ENCODE measurements at regions not wholly inside any gene's neighbourhood (a gene's known extent, or its start where the extent isn't known, plus 50 kb on each side); places are given as distances from the start of the nearest gene placed in this dataset.

GRCh38 chr12:130017591-130018449 is 114.0 kb upstream of the TMEM132D start:
- no peak for TF ChIP-seq CTCF (IDR thresholded peaks at IDR 0.05; ENCODE audit: unreplicated experiment)
- no peaks in the 10 kb centered on the region for H3K9me3 Mint-ChIP-seq (ENCODE audit: low read depth)
- no peaks in the 10 kb centered on the region for H3K36me3 Mint-ChIP-seq (ENCODE audit: insufficient read depth)
- DNase-seq (ENCODE audit: low spot score, unreplicated experiment), result no peak
- H3K27ac Mint-ChIP-seq, result no peak overlapping the region
- no peak overlapping the region for H3K4me3 Mint-ChIP-seq (ENCODE audit: low read depth)
- H3K4me1 Mint-ChIP-seq (ENCODE audit: low read depth), result no peaks in the 10 kb centered on the region
- H3K27me3 Mint-ChIP-seq, result peaks cover 42% of the 10 kb centered on the region

- DNase-seq (ENCODE audit: low spot score, unreplicated experiment), result no peak
- no peak for TF ChIP-seq CTCF (IDR thresholded peaks at IDR 0.05; ENCODE audit: unreplicated experiment)
- no peaks in the 10 kb centered on the region for H3K36me3 Mint-ChIP-seq (ENCODE audit: insufficient read depth)
- no peaks in the 10 kb centered on the region for H3K9me3 Mint-ChIP-seq (ENCODE audit: low read depth)
- H3K4me1 Mint-ChIP-seq (ENCODE audit: low read depth), result no peaks in the 10 kb centered on the region
- H3K27ac Mint-ChIP-seq, result no peak overlapping the region
- peaks cover 50% of the 10 kb centered on the region for H3K27me3 Mint-ChIP-seq
- H3K4me3 Mint-ChIP-seq (ENCODE audit: low read depth), result no peak overlapping the region
These were observed 114.8 kb upstream of the TMEM132D start for GRCh38 chr12:130018614-130019013.

GRCh38 chr12:130026608-130027176 is 122.9 kb upstream of the TMEM132D start:
- no peak overlapping the region for H3K4me3 Mint-ChIP-seq (ENCODE audit: low read depth)
- H3K27ac Mint-ChIP-seq, result no peak overlapping the region
- no peaks in the 10 kb centered on the region for H3K36me3 Mint-ChIP-seq (ENCODE audit: insufficient read depth)
- H3K27me3 Mint-ChIP-seq, result peaks cover 78% of the 10 kb centered on the region
- H3K9me3 Mint-ChIP-seq (ENCODE audit: low read depth), result peaks cover 8% of the 10 kb centered on the region
- peak; percentile 82 for TF ChIP-seq CTCF (IDR thresholded peaks at IDR 0.05; ENCODE audit: unreplicated experiment)
- H3K4me1 Mint-ChIP-seq (ENCODE audit: low read depth), result peaks cover 2% of the 10 kb centered on the region
- DNase-seq (ENCODE audit: low spot score, unreplicated experiment), result peak; percentile 37

- no peaks in the 10 kb centered on the region for H3K36me3 Mint-ChIP-seq (ENCODE audit: insufficient read depth)
- no peak for TF ChIP-seq CTCF (IDR thresholded peaks at IDR 0.05; ENCODE audit: unreplicated experiment)
- no peak for DNase-seq (ENCODE audit: low spot score, unreplicated experiment)
- peaks cover 78% of the 10 kb centered on the region for H3K27me3 Mint-ChIP-seq
- H3K4me1 Mint-ChIP-seq (ENCODE audit: low read depth), result peaks cover 9% of the 10 kb centered on the region
- H3K9me3 Mint-ChIP-seq (ENCODE audit: low read depth), result peaks cover 13% of the 10 kb centered on the region
- no peak overlapping the region for H3K4me3 Mint-ChIP-seq (ENCODE audit: low read depth)
- no peak overlapping the region for H3K27ac Mint-ChIP-seq
These were observed 124.0 kb upstream of the TMEM132D start for GRCh38 chr12:130027798-130028197.

- no peak for TF ChIP-seq CTCF (IDR thresholded peaks at IDR 0.05; ENCODE audit: unreplicated experiment)
- H3K36me3 Mint-ChIP-seq (ENCODE audit: insufficient read depth), result no peaks in the 10 kb centered on the region
- H3K27me3 Mint-ChIP-seq, result peaks cover 75% of the 10 kb centered on the region
- no peak overlapping the region for H3K27ac Mint-ChIP-seq
- H3K9me3 Mint-ChIP-seq (ENCODE audit: low read depth), result peaks cover 13% of the 10 kb centered on the region
- DNase-seq (ENCODE audit: low spot score, unreplicated experiment), result no peak
- H3K4me3 Mint-ChIP-seq (ENCODE audit: low read depth), result no peak overlapping the region
- H3K4me1 Mint-ChIP-seq (ENCODE audit: low read depth), result peaks cover 9% of the 10 kb centered on the region
These were observed 125.3 kb upstream of the TMEM132D start for GRCh38 chr12:130029151-130029550.

Data from progenitor cell of endocrine pancreas (in vitro differentiated cells).